Putamen (tissue), 1 donor: ENCODE measurements at regions not wholly inside any gene's neighbourhood (a gene's known extent, or its start where the extent isn't known, plus 50 kb on each side); places are given as distances from the start of the nearest gene placed in this dataset.

Experiments used
- DNase-seq: peaks from one replicate; pipeline ENCODE4 v3.0.0-alpha.2; 2016; ENCODE audit warnings: low spot score

GRCh38 chr1:193727850-193728249 lies 541.4 kb upstream of the B3GALT2 start:
- DNase-seq, result no peak

DNA sequence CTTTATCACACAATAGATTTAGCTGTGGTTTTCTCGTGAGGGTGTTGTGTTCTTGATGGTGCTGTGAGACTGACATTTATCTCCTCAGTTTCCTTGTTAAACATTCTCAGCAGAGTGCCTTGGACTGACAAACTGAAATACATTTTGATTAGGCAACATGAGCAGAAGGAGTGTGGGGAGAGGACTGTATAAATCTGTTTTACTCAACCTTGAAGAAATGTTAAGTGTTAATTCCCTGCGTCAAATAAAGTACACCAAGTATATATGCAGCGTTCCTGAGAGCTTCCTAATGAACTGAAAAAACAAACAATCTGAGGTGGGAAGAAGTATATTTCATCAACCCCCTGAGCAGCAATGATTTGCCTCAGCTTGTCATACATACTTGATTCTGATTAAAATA lies 540.3 kb upstream of the B3GALT2 start:
- DNase-seq, result no peak

DNA sequence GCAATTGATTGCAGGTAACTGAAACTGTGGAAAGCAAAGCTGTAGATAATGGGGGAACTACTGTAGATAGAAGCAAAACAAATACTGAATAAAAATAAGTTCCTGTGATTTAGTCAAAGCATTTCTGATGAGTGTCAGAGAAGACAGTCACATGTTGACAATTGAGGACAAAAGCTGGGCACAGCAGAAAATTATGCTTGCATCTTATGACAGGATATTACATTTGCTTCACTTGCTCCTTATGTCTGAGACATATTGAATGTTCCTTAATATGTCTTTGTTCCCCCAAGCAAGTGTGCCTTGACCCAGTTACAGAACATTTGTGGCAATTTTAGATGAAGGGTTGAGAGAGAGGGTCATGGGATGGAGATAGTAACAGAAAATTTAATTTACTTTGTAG lies 526.0 kb upstream of the B3GALT2 start:
- DNase-seq, result no peak

- DNase-seq, result no peak
Observed at GRCh38 chr1:193709607-193710006, 523.2 kb upstream of the B3GALT2 start.

GRCh38 chr1:193707271-193708021 lies 521.0 kb upstream of the B3GALT2 start:
- DNase-seq, result no peak

- DNase-seq, result no peak
Observed at GRCh38 chr1:193706766-193707165, 520.4 kb upstream of the B3GALT2 start.

- DNase-seq, result no peak
Observed at GRCh38 chr1:193705554-193705981, 519.2 kb upstream of the B3GALT2 start.

GRCh38 chr1:193703655-193704054 lies 517.2 kb upstream of the B3GALT2 start:
- no peak for DNase-seq

DNA sequence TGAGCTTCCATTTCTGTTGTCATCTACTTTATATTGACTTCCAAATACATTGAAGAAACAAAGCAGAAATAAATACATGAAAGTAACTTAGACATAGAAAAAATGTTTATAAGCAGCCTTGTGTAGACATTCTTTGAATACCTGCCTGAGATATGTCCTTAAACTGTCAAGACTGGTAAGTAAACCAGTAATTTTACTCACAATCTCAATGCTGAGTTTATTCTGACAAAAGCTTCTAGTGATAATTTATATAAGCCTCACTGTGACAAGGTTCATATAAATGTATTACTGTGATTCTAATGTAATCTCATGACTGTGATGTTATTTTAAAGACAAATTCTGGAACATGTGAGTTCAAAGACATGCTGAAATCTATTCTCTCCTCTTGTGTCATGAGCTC lies 516.7 kb upstream of the B3GALT2 start:
- no peak for DNase-seq

GRCh38 chr1:193701759-193702158 lies 515.3 kb upstream of the B3GALT2 start:
- no peak for DNase-seq

DNA sequence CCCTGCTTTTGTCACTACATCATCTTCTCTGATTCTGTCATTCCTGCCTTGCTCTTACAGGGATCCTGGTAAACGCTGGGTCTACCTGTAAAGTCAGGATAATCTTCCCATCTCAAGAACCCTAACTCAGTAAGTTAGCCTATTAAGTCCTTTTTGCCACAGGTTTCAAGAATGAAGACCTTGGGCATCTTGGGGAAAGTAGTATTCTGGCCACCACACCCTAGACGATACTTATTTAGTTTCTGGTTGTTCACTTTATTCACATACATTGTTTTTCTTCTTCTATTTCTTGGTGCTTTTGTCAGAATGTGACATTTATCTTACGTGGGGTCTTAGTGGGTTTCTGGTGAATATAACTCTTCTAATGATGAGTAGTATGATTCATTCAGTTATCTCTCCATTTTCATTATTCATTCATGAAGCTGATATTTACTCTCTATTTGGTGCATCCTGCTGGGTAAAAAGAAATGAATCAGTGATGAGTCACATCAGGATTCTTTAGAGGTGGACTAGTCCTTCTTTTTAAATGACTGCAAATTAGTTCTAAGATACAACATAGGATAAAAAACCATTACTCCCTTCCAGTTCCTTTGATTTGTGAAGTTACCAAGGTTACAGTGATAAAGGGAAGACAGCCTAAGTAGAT lies 514.4 kb upstream of the B3GALT2 start:
- DNase-seq, result no peak

DNA sequence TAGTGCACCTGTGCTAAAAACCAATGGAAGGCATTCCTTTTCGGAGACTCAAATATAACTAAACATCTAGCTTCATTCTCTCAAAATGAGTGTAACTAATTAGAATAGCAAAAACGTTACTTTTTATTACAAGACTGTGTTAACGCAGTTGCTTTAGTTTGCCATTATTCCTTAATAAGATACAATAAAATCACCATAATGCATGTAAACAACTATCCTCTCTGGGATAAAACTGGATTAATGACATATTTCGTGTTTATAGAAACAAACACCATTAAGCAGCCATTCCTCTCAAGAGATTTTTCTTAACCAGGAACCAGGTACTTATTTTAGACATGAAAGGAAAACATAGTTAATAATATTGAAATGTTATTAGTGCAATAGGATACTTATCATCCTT lies 512.8 kb upstream of the B3GALT2 start:
- no peak for DNase-seq

DNA sequence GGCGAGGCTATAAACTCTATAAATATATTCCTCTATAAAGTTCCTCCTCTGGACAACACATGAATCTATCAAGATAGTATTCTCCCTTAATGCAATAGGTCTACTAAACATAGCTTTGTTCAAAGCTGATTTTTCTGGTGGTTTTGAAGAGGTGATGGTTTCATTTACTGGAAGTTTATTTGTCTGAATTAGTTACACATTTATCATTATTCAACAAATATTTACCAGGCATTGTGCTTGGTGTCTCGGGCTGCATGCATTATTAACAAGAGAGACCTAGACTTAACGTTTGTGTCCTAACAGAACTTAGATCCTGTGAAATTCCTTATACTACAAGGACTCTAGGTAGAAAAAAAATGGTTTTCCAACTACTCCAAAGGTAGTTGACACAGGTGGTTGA lies 511.4 kb upstream of the B3GALT2 start:
- no peak for DNase-seq

GRCh38 chr1:193697115-193697762 lies 510.8 kb upstream of the B3GALT2 start:
- DNase-seq, result no peak

- no peak for DNase-seq
Observed at GRCh38 chr1:193694741-193695140, 508.3 kb upstream of the B3GALT2 start.

DNA sequence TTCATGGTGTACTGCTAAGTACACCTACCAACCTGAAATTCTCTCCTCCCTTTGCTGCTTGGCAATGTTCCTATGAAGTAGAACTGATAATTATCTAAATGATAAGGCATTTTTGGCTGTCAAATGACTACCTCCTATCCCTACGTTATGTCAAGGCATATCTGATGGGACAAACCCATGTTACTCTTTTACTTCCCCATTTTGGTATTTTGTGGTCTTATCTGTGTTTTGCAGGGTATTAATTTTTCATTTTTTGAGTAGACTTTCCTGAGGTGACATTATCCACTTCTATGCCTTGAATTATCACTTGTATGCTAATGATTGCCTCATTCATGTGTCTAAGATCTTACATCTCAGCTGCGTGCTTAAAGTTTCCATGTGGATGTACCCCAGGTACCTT lies 499.6 kb upstream of the B3GALT2 start:
- no peak for DNase-seq

DNA sequence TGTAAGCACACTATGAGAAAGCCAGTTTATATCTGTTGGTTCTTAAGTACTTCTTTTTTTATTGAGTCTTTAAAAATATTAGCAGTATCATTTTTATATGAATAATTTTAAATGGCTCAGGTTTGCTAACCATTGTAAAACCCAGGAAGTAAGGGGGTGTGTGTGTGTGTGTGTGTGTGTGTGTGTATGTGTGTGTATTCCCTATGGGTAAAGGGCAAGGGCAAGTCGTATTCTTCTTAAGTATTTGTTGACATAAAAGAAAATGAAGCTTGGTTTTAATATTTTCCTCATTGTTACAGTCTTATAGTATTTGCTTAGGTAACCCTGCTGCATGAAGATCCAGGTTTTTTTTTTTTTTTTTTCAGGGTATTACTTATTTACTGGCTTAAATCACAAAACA lies 495.0 kb upstream of the B3GALT2 start:
- DNase-seq, result no peak

GRCh38 chr1:193680924-193681316 lies 494.5 kb upstream of the B3GALT2 start:
- no peak for DNase-seq

DNA sequence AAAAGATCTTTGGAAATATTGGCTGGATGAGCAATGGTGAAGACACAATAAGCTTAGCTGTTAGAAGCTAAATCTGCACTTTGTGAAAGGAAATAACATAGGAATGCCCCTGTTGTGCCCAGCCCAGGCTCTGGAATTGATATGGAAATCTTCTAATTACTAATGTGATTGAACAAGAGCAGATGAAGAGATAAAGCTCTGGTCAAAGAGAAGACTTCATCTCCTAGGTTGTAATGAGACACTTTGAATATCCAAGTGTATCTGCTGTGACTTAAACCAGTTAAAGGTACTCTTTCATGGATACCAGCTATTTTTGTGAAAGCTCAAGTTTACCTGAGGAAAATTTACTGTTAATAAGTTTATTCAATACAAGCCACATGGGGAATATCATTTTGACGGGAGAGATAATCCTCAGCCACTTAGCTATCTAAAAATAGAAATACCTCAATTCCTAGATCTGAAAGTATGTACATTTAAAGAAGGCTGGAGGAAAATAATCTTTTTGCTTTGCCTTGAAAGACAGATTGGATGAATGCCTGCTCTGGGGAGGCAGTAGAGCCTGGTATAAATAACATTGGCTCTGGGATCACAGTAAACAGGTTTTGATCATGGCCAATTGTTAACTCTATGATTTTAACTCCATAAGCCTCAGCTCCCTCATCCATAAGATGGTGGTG lies 494.0 kb upstream of the B3GALT2 start:
- DNase-seq, result no peak

- DNase-seq, result no peak
Observed at GRCh38 chr1:193677874-193678273, 491.5 kb upstream of the B3GALT2 start.

- no peak for DNase-seq
Observed at GRCh38 chr1:193676996-193677549, 490.7 kb upstream of the B3GALT2 start.

GRCh38 chr1:193674292-193674944 lies 488.0 kb upstream of the B3GALT2 start:
- DNase-seq, result no peak
